Fibroblast of skin of scalp (primary cell): ENCODE measurements at regions not wholly inside any gene's neighbourhood (a gene's known extent, or its start where the extent isn't known, plus 50 kb on each side); places are given as distances from the start of the nearest gene placed in this dataset.

Source experiments
- DNase-seq: peaks from one replicate; pipeline ENCODE4 v3.0.0-alpha.2; 2013

DNA sequence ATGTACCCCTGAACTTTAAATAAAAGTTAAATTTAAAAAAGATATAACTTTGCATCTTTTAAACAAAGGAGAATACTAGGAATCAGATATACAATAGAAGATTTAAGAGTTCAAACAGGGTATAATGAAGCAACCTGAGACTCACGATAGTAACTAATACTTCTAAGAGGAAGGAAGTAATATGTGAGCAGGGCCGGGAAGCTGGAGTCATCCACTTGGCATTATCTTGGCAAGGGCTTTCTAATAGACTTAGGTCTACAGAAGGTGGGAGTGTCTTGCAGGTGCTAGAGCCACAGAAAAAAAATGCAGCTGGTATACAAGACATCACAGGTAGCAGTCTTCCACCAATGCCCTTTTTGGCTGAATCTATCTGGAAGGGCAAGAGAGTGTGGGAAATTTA is 231.9 kb downstream of the KCTD12 start:
- DNase-seq: no peak

DNA sequence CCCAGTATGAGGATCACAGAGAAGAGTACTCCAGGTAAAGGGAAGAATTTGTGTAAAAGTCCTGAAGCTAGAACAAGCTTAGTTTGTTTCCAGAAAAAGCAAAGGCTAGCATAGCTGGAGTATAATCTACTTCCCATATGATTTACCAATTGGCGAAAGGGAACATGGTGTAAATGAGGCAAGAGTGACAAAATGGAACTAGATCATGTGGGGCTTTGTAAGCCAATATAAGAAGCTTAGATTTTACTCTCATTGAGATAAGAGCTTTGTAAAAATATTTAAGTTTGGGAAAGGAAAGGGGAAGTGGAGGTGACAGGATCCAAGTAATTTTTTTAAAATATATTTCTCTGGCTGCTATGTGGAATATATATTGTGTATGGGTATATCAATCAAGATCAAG is 234.9 kb downstream of the KCTD12 start:
- no peak for DNase-seq

DNA sequence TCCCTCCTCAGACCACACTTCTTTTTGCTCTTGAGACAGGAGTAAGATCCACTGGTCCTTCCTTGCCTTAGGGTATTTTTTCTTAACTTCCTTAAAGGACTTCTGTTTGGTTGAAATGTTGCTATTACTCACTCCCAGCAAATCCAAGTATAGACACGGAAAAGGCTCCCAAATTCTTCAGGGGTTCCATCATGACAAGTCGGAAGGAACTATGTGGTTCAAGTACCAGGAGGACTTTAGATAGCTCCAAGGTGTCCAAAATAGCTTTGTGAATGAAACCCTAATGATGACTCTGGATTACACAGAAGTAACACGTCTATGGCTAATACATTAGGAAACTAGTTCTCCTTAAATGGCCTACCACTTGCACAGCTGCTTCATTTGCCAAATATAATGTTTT is 238.7 kb downstream of the KCTD12 start:
- peak; percentile 5 for DNase-seq

DNA sequence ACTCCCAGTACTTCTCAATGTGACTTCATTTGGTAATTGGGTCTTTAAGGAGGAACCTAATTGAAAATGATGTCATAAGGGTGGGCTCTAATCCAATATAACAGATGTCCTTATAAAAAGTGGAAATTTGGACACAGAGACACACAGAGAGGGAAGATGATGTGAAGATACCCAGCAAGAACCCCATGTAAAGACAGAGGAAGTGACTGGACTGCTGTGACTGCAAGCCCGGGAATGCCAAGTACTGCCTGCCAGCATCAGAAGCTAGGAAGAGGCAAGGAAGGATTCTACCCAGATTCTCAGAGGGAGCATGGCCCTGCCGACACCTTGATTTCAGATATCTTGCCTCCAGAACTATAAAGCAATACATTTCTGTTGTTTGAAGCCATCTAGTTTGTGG is 239.3 kb downstream of the KCTD12 start:
- no peak for DNase-seq

DNA sequence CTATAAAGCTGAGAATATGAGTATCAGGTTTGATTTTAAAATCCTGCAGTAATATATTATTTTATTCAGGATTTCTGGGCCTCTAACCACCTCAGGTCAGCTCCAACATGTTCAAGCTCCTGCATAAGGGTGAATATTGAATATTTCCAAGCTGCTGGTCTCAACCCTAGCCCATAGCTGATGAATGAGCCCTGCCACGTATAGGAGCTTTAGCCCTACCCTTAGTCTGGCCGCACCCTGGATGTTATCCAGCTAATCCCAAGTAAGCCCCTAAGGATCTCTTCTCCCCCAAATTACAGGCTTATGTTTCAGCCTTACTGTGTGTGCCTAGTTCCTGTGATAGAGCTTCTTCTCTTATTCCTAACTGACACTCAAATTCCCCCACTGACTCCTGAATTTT is 240.6 kb downstream of the KCTD12 start:
- no peak for DNase-seq

DNA sequence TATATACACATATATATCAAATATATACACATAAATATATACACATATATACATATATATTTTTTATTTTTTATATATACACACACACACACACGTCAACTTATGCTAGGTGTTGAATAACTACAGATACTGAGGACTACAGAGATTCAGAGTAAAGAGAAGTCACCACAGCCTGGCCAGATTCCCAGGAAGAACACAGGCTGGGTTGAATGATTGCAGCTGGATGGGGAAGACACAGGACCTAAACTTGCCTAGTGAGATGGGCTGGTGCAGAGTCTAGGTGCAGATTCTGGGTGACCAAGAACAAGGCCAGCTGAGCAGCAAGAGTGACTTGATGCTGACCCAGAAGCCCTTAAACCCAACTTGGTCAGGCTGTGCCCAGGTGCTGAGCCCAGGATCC is 241.3 kb downstream of the KCTD12 start:
- no peak for DNase-seq

DNA sequence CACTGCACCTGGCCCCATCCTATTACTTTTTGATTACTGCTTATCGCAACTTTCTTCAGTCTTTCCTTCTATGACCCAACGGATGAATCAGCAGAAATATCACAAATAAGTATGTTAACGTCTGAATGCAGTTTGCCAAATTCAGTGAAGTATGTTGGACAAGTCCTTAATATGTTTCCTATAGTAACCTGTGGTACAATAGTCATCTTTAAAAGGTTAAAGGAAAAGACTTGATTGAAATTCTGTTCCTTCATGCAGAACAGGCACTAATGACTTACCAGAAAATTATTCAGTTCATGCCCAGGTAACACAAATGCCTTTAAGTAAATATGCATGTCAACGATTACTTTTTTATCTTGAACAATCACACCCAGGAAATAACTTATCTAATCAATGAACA is 242.6 kb downstream of the KCTD12 start:
- no peak for DNase-seq

DNA sequence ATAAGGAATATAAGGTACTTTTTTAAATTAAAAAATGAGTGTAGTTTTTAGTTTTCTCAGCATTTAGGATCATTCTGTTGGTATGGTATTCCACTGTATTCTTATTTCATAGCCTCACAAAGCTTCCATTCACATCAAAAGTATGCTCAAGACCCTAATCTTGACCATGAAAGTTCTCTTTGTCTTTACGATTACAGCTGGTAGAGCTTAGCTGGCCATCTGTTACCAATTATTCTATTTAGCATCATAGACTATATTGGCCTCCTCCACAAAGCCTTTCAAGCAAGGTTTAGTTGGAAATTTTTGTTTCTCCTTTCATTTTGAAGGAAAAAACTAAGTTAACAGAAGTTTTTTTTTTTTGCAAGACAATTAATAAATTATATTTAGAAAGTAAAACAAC is 245.1 kb downstream of the KCTD12 start:
- no peak for DNase-seq

DNA sequence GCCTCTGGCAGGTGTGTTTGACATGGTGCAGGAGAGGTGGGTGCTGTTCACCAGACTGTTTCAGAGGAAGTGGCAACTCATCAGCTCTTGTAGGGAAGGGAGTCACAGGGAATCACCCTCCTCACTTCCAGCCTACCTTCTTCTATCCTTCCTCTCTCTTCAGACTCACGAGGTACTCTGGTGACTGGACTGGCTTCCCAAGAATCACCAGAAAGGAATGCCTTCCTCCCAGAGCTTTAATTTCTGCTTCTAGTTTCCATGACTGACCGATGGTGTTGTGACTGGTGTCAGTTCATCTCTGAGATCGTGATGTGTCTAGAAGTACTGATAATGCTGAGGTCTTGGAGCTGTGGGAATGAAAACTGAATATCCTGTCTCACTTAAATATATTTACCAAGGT is 247.3 kb downstream of the KCTD12 start:
- no peak for DNase-seq

DNA sequence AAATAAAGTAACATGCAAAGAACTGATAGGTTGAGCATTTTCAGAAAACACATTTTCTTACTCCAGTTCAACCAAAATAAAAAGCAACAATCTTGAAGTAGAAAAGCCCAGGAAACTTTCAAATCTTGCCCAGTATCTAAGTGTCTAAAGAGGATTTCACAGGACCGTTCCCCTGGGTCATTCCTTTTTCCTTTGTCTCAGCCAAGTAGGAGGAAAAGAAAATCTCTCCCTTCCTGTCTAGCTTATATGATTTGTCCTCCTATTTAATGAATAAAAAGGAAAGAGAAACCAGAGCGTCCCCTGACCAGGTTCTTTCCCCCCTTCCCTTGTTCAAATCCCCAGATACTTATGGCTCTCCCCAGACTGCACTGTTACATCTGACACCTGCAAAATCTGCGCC is 248.0 kb downstream of the KCTD12 start:
- no peak for DNase-seq

DNA sequence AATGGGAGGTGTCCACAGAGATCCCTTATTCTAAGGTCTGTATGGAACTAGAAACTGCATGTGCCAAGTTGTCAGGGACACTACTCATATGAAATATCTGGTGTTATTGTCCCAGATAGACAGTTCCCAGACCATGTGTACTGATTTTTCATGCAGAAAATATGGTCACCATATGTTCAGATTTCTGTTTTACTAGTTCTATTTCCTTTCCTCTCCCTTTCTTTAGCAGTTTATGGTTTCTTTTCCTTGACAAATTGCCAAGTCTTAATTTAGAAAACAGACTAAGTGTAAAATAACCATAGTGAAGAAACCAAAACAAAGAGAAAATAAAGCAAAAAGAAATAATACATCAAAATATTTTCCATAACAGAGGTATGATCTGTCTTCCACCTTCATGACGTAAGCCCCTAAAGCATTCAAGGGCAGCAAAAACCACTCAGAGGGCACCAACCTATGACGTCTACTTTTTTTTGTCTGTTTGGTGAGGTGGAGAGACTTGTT is 248.5 kb downstream of the KCTD12 start:
- DNase-seq: peak; percentile 5

DNA sequence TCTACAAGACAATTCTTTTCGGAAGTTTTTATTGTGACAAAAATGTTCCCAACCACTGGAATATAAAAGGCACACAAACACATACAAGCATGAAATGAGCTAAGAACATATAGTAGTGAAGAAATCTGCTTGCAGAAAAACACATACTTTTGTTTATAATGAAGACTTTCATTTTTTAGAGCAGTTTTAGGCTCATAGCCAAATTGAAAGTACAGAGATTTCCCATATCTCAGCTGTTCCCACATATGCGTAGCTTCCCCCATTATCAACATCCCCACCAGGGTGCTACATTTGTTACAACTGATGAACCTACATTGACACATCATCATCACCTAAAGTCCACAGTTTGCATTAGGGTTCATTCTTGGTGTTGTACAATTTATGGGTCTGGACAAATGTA is 249.4 kb downstream of the KCTD12 start:
- DNase-seq: no peak

DNA sequence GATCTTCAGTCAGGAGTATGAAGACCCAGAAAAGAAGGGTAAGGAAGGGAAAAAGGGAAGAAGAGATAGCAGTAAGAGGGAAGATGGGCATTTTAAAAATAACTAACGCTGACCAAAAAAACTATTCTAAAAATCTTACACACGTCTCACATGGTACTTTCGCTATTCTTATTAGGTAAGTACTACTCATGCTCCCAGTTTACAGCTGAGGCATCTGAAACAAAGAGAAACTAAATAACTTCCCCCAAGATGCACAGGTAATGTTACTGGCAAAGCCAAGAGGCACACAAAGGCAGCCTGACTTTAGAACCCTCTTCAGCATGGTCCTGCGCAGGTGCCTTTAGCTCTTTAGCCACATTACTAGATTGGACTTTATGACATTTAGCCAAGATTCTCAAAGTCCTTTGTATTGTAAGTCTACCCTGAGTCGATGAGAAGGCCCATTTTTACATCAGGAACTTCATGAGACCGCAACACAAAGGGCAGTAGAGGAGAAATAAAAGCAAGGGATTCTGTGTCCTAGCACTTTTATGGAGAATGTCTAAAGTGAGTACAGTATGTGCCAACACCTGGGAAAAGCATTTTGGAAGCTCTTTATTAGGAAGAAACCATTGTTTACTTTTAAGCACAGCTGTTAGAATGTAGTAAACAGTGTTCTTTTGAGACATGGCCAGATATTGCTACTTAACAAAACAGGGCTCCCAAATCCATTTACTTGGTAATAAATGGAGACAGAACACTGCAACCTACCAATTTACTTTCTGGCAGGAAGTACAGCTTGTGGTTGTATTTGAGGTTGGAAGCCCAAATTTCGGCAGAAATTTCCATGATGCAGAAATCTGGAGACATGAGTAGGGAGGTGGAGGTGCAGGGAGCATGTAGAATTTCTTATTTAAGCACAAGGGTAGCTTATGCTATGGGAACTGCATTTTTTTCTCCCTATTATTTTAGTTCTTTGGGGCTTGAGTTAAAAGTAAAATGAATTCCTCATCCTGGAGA is 250.7 kb downstream of the KCTD12 start:
- no peak for DNase-seq

DNA sequence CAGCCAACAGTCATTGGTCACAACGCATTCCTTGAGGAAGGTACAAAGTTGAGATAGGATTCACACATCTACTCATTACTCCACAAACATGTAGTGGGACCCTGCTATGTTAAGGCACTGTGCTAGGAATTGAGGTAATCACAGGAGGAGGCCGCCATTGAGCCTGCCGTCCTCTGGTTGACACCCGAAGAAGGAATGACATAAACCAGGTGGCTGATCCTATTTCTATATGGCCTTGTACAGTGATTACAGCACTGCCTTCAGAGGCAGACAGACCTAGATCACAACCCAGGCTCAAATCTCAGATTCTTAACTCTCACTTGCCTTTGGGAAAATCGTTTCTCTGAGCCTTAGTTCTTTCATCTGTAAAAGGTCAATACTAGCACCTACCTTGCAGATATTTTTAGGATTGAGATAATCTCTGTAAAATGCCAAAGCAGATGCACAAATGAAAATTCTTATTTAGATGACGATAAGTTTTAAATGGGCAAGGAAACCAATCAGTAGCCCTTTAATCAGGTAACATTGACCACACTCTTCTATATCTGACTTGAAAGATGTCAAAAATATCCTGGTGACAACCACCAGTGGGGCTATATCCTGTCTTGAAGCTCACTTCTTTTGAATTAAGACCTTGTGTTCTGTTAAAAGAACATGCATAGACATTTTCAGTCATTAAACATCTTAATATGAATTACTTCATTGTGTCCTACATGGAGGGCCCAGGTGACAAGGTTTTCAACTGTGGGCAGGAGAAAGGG is 251.6 kb downstream of the KCTD12 start:
- no peak for DNase-seq

DNA sequence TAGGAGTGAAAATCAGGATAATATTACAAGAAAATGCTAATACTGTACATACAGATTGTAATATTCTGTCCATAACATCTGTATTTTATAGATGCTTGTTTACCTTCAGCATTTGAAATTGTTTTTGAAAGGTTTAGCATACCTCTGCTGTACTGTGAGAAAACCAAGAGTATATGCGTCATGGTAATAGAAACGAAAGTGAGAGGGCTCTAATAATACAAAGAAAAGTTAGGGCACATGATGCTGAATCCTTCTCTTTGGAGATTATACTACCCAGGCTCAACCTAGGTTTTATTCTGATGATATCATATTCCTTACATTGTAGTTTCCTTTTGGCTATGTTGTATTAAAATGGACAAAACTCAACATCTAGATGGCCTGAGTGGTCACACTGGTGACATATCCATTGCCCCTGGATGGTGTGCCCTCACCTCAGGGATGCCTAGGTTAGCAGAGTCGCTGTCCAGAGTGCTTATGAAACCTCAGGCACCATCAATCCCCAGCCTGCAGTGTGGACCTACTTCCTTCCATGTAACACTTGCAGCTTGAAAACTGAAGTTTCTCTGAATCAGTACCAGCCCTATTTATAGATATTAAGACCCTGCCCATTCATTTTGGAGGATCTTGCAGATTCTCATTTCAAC is 253.7 kb downstream of the KCTD12 start:
- no peak for DNase-seq

DNA sequence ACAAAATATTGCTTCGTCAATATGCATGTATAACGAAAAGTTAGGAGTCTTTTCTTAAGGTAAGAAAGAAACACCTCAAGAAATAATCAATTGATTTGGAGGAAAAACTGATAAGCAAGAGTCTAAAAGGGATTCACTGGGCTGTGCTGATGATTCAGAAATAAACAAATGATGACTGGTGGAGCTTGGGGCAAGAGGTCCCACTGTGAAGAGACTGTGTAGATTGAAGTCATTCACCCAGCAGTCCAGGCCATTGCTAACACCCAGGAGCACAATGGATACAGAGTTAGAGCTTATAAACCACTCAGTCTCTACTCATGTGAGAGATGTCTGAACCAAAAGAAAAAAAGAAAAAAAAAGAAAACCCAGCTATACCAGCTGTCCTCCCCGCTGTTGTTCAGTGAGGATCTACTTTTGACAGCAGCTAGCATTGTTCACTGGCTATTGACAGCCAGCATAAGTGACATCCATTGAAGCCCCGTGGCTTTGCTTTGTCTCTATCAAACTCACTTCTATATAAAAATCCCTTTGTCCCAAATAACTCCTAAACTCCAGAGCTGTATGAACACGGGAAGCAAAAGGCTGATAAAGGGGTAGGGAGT is 255.5 kb downstream of the KCTD12 start:
- DNase-seq: no peak

DNA sequence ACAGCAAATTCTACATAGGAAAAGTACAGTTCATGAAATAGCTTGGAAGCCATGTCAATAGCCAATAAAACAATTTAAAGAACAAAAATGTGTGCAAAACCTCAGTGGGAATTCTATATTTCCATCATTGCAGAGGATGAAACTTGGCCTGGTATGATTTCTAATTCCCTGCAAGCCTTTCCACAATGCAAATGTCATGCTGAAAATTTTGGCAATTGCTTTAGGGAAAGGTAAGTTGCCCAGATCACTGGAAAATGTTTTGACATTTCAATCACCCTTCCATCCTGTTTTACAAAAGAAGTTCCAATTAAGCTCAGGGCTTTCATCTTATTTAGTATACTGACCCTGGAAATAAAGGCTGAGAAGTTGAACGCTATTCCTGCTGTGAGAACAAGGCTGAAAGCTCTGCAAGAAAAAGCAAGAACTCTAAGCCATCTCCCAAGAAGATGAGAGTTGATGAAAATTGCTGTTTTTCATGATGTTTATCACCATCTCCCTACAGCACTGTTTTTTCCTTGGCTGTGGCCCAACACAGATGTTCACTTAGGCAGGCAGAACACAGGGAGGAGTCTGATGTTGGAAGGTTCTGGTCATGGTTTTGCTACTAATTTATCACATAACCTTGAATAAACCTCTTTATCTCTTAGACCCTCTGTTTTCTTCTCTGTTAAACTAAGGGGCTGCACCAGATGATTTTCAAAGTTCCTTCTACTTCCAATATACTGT is 263.7 kb downstream of the KCTD12 start:
- DNase-seq: no peak

DNA sequence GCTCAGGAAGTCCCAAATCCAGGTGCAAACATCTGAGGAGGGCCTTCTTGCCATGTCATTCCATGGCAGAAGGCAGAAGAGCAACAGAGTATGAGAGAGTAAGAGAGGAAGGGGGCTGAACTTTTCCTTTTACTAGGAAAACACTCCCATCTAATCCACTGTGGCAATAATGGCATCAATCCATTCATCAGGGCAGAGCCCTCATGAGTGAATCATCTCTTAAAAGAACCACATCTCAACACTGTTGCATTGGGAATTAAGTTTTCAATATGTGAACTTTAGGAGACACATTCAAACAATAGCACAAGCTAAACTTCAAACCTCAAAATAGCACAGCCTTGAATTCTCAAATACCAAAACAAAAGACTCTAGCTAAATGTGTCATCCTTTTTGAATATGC is 264.5 kb downstream of the KCTD12 start:
- no peak for DNase-seq

DNA sequence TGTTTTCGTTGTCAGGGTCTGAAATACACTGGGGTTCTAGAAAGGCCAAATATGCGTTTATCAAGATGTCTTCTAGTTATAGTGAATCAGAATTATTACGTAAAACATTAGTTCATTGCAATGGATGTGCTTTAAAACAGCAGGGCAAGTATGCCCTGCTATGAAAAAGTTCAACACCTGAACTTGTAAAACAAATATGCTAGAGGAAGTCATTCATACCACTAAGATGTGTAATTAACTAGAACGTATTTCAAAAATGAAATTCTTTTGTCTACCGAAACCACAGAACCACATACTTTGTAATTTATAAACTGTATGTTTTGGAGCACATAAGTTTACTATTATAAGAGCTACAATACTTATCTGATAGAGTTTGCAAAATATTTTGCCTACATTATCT is 266.2 kb downstream of the KCTD12 start:
- DNase-seq: no peak

DNA sequence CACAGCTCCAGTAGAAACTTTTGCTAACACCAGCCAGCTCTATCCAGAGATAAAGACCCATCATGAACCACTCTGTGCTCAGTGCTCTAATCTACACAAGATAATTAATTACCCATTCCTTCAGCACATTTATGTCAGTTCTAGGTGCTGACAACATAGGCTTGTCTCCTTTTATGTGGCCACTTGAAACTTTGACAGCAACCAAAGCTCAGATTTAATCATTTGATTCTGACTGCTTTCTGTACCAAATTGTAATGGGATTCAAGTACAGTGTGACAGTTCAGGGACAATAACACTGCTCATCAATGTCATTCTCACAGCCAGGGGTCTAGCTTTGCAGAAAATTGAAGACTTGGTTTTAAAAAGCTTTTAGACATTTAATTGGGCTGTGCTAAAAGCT is 266.6 kb downstream of the KCTD12 start:
- DNase-seq: no peak

DNA sequence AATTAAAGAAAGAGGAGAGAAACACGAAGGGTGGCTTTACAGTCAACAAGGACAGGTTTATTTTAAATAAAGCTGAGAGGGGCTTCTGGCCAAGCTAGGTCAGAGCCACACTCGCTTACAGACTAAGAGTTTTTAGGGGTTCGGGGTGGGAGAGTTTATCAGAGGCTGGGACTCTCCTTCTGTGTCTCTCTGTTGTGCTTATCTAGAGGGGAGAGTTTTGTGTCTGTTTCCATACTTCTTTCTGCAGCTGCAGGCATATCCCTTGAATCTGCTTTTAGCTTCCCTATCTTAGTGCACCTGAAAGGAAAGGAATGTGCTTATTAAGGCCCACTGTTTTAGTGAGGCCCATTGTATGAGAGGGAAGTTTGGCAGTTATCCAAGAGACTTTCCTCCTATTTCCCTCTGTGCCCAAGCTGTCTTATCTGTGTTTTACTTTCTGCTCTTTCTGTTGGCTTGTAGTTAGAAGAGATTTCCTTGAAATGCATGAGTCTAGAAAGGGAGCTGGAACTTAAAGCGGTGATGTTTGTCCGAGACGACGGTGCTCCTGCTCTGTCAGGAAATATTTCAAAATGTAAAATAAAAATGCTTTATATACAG is 275.3 kb downstream of the KCTD12 start:
- DNase-seq: no peak

DNA sequence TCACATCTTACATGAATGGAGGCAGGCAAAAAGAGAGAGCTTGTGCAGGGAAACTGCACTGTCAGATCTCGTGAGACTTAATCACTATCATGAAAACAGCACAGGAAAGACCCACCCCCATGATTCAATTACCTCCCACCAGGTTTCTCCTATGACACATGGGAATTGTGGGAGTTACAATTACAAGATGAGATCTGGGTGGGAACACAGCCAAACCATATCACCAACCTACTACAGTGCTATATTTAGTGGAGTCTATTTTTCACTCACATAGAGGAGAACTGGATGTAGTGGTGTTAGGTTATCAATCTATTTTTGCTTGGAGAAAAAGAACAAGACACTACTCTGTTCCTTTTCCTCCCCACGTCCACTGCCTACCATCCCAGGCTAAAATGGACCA is 276.6 kb downstream of the KCTD12 start:
- DNase-seq: no peak
